ENCODE measurements at regions not wholly inside any gene's neighbourhood (a gene's known extent, or its start where the extent isn't known, plus 50 kb on each side); places are given as distances from the start of the nearest gene placed in this dataset.
A peak's percentile ranks its signal among the peaks of the same experiment; 100 is the strongest.
"Not testable (repeated sequence)": the region's sequence is repeated elsewhere in the genome, so short reads cannot be mapped to it uniquely, and the experiment has no call there.

GRCh38 chr5:103866169-103866568 lies 303.6 kb upstream of the NUDT12 start:
- no peak for TF ChIP-seq CTCF (IDR thresholded peaks at IDR 0.05; ENCODE audit: insufficient read depth, low read length, poor library complexity, severe bottlenecking)
- no peak overlapping the region for H3K4me3 ChIP-seq (ENCODE audit: low read depth, low read length)
- H3K36me3 ChIP-seq (ENCODE audit: control insufficient read depth, insufficient read depth, low read length), result no peaks in the 10 kb centered on the region
- DNase-seq (ENCODE audit: low read depth), result no peak
- H3K27me3 ChIP-seq (ENCODE audit: control insufficient read depth, insufficient read depth, low read length), result no peaks in the 10 kb centered on the region

GRCh38 chr5:103862398-103862797 lies 299.8 kb upstream of the NUDT12 start:
- DNase-seq (ENCODE audit: low read depth), result no peak
- no peaks in the 10 kb centered on the region for H3K36me3 ChIP-seq (ENCODE audit: control insufficient read depth, insufficient read depth, low read length)
- no peak overlapping the region for H3K4me3 ChIP-seq (ENCODE audit: low read depth, low read length)
- TF ChIP-seq CTCF (IDR thresholded peaks at IDR 0.05; ENCODE audit: insufficient read depth, low read length, poor library complexity, severe bottlenecking), result no peak
- H3K27me3 ChIP-seq (ENCODE audit: control insufficient read depth, insufficient read depth, low read length), result no peaks in the 10 kb centered on the region

- DNase-seq (ENCODE audit: low read depth), result no peak
- Histone ChIP-seq H3K4me3 (ENCODE audit: low read depth, low read length) (no peak overlapping the region), H3K27me3 (ENCODE audit: control insufficient read depth, insufficient read depth, low read length) (no peaks in the 10 kb centered on the region), H3K36me3 (ENCODE audit: control insufficient read depth, insufficient read depth, low read length) (no peaks in the 10 kb centered on the region)
- no peak for TF ChIP-seq CTCF (IDR thresholded peaks at IDR 0.05; ENCODE audit: insufficient read depth, low read length, poor library complexity, severe bottlenecking)
Measured at GRCh38 chr5:103860327-103860726, 297.7 kb upstream of the NUDT12 start.

GRCh38 chr5:103858367-103858766 lies 295.8 kb upstream of the NUDT12 start:
- H3K36me3 ChIP-seq (ENCODE audit: control insufficient read depth, insufficient read depth, low read length), result not testable (repeated sequence)

GRCh38 chr5:103851091-103851490 lies 288.5 kb upstream of the NUDT12 start:
- no peak overlapping the region for H3K4me3 ChIP-seq (ENCODE audit: low read depth, low read length)
- no peaks in the 10 kb centered on the region for H3K36me3 ChIP-seq (ENCODE audit: control insufficient read depth, insufficient read depth, low read length)
- no peak for DNase-seq (ENCODE audit: low read depth)
- H3K27me3 ChIP-seq (ENCODE audit: control insufficient read depth, insufficient read depth, low read length), result no peaks in the 10 kb centered on the region
- TF ChIP-seq CTCF (IDR thresholded peaks at IDR 0.05; ENCODE audit: insufficient read depth, low read length, poor library complexity, severe bottlenecking), result no peak

More at GRCh38 chr5:103858367-103858766, 295.8 kb upstream of the NUDT12 start:
- DNase-seq (ENCODE audit: low read depth); H3K4me3 ChIP-seq (ENCODE audit: low read depth, low read length); H3K27me3 ChIP-seq (ENCODE audit: control insufficient read depth, insufficient read depth, low read length): not testable (repeated sequence)

GRCh38 chr5:103849934-103850333 lies 287.3 kb upstream of the NUDT12 start:
- Histone ChIP-seq H3K36me3 (ENCODE audit: control insufficient read depth, insufficient read depth, low read length) (no peaks in the 10 kb centered on the region), H3K4me3 (ENCODE audit: low read depth, low read length) (no peak overlapping the region), H3K27me3 (ENCODE audit: control insufficient read depth, insufficient read depth, low read length) (no peaks in the 10 kb centered on the region)
- no peak for TF ChIP-seq CTCF (IDR thresholded peaks at IDR 0.05; ENCODE audit: insufficient read depth, low read length, poor library complexity, severe bottlenecking)
- peak; percentile 91 for DNase-seq (ENCODE audit: low read depth)
